Mesothelial cell of epicardium (in vitro differentiated cells): ENCODE measurements at regions not wholly inside any gene's neighbourhood (a gene's known extent, or its start where the extent isn't known, plus 50 kb on each side); places are given as distances from the start of the nearest gene placed in this dataset.
A peak's percentile ranks its signal among the peaks of the same experiment; 100 is the strongest.
"Not testable (repeated sequence)": the region's sequence is repeated elsewhere in the genome, so short reads cannot be mapped to it uniquely, and the experiment has no call there.

ENCODE experiments used
- DNase-seq, 2 experiments: peaks; one replicate each; pipeline ENCODE4 v3.0.0; 2021; ENCODE audit warnings: low spot score in 2 of 2; ENCODE audit not compliant: unreplicated experiment in 2 of 2
- H3K27ac Mint-ChIP-seq: 2 replicates; pipeline ENCODE4 v1.8.0; 2021; ENCODE audit warnings: mixed read lengths
- H3K27me3 Mint-ChIP-seq: 2 replicates; pipeline ENCODE4 v1.8.0; 2021; ENCODE audit warnings: low read depth, mixed read lengths
- H3K36me3 Mint-ChIP-seq: 2 replicates; pipeline ENCODE4 v1.8.0; 2021; ENCODE audit warnings: mixed read lengths
- H3K4me1 Mint-ChIP-seq: 2 replicates; pipeline ENCODE4 v1.8.0; 2021; ENCODE audit warnings: mixed read lengths
- H3K4me3 Mint-ChIP-seq: 2 replicates; pipeline ENCODE4 v1.8.0; 2021; ENCODE audit warnings: mild to moderate bottlenecking, moderate library complexity, mixed read lengths
- H3K9me3 Mint-ChIP-seq: 2 replicates; pipeline ENCODE4 v1.8.0; 2021; ENCODE audit warnings: mixed read lengths
- CTCF ChIP-seq: fragments of 200-600 bp; sonication (generic); IDR thresholded peaks from one replicate; pipeline ENCODE4 v1.5.0; 2021; ENCODE audit warnings: antibody characterized with exemption; ENCODE audit not compliant: unreplicated experiment

- Mint-ChIP-seq H3K4me3 (no peak overlapping the region), H3K27me3 (peaks cover 51% of the 10 kb centered on the region), H3K4me1 (peaks cover 5% of the 10 kb centered on the region), H3K27ac (no peak overlapping the region), H3K9me3 (peaks cover 13% of the 10 kb centered on the region), H3K36me3 (no peaks in the 10 kb centered on the region)
- DNase-seq, result no peak
- TF ChIP-seq CTCF, result no peak
Measured at GRCh38 chr13:112174476-112175110, 107.6 kb downstream of the SOX1 start.

DNA sequence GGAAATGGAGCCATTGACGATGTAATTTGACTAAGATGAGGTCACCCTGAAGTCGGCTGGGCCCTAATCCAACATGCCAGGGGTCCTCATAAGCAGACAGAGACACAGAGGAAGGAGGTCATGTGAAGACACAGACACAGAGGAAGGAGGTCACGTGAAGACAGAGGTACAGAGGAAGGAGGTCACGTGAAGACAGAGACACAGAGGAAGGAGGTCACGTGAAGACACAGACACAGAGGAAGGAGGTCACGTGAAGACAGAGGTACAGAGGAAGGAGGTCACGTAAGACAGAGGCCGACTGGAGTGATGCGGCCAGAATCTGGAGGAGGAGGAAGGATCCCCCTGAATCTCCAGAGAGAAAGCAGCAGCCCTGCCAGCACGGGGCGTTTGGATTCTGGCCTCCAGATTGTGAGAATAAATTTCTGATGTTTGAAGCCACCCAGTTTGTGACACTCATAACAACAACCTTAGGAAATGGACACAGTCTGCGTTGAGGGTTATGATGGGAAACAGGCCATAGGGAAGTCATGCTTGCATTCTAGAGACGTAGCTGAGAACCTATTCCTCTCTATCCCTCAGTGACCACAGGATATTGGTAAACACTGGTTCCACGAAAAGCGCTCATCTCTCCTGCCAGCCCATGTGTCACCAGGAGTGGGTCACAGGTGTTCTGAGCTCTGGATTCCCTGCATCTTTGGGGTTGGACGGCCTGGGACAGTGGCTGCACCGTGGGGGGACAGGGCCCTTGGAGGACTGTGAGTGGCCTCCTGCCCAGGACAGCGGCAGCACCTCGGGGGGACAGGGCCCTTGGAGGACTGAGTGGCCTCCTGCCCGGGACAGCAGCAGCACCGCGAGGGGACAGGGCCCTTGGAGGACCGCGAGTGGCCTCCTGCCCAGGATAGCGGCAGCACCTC lies 108.5 kb downstream of the SOX1 start:
- Mint-ChIP-seq H3K9me3 (peaks cover 13% of the 10 kb centered on the region), H3K4me3 (no peak overlapping the region), H3K4me1 (peaks cover 5% of the 10 kb centered on the region), H3K27me3 (peaks cover 56% of the 10 kb centered on the region), H3K36me3 (no peaks in the 10 kb centered on the region), H3K27ac (no peak overlapping the region)
- peak in 1 of 2 experiments; percentile 17 for DNase-seq
- TF ChIP-seq CTCF, result no peak

- not testable (repeated sequence) for H3K27ac Mint-ChIP-seq, H3K4me3 Mint-ChIP-seq, H3K36me3 Mint-ChIP-seq, H3K4me1 Mint-ChIP-seq
- Mint-ChIP-seq H3K9me3 (peaks cover 13% of the 10 kb centered on the region), H3K27me3 (peaks cover 62% of the 10 kb centered on the region)
- peak in 1 of 2 experiments; percentile 22 for DNase-seq
Measured at GRCh38 chr13:112176141-112177119, 109.5 kb downstream of the SOX1 start.

DNA sequence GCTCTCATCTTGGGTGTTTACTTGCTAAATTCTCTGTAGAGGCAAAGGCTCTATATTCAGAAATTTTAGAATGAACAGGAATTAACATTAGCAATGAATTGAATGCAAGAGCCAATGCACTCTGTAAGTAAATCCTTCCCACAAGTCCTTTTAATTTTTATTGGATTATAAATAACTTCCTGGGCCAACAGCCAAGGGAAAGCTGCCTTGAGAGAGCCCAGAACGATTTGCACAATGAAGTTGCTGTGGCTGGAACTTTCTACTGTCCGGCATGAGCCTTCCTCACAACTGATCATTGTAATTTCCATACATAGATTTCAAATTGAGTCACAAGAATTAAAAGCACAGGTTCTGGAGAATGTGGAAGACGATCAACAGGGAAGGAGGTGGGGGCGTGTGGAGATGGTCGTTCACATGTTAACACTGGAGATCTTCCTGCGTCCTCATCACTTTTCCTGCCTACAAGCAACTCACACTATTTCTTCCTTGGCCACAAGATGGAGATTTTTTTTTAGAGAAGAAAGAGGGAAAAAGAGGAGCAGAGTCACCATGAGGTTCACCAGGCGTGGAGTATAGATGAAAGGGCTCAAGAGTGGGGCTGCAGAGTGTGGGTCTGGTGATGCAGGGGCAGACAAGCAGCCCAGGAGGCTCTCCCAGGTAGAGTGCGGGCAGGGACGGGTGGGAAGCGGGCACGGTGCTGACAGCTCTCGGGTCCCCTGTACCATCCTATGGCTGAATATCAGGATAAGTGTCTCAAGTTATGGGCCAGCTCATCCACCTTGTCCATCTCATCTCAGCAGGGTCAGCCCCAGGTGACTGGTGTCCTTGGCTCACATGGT lies 110.7 kb downstream of the SOX1 start:
- no peak for TF ChIP-seq CTCF
- Mint-ChIP-seq H3K27me3 (peaks cover 57% of the 10 kb centered on the region), H3K9me3 (peaks cover 13% of the 10 kb centered on the region), H3K4me3 (no peak overlapping the region), H3K4me1 (peaks cover 5% of the 10 kb centered on the region), H3K36me3 (no peaks in the 10 kb centered on the region), H3K27ac (no peak overlapping the region)
- peak in 1 of 2 experiments; percentile 25 for DNase-seq

GRCh38 chr13:112178769-112179168 lies 111.8 kb downstream of the SOX1 start:
- H3K27me3 Mint-ChIP-seq, result peaks cover 47% of the 10 kb centered on the region

More at GRCh38 chr13:112178769-112179168, 111.8 kb downstream of the SOX1 start:
- Mint-ChIP-seq H3K36me3 (no peaks in the 10 kb centered on the region), H3K4me3 (no peak overlapping the region), H3K4me1 (peaks cover 5% of the 10 kb centered on the region), H3K9me3 (peaks cover 11% of the 10 kb centered on the region), H3K27ac (no peak overlapping the region)
- no peak for TF ChIP-seq CTCF
- peak in 1 of 2 experiments; percentile 16 for DNase-seq
